ENCODE measurements at regions not wholly inside any gene's neighbourhood (a gene's known extent, or its start where the extent isn't known, plus 50 kb on each side); places are given as distances from the start of the nearest gene placed in this dataset.

- TF ChIP-seq, protein P1, sequence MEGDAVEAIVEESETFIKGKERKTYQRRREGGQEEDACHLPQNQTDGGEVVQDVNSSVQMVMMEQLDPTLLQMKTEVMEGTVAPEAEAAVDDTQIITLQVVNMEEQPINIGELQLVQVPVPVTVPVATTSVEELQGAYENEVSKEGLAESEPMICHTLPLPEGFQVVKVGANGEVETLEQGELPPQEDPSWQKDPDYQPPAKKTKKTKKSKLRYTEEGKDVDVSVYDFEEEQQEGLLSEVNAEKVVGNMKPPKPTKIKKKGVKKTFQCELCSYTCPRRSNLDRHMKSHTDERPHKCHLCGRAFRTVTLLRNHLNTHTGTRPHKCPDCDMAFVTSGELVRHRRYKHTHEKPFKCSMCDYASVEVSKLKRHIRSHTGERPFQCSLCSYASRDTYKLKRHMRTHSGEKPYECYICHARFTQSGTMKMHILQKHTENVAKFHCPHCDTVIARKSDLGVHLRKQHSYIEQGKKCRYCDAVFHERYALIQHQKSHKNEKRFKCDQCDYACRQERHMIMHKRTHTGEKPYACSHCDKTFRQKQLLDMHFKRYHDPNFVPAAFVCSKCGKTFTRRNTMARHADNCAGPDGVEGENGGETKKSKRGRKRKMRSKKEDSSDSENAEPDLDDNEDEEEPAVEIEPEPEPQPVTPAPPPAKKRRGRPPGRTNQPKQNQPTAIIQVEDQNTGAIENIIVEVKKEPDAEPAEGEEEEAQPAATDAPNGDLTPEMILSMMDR (IDR thresholded peaks at IDR 0.05), result no peak
- TF ChIP-seq POLR2A (IDR thresholded peaks at IDR 0.05), result no peak
These were observed 96.0 kb upstream of the TRABD2B start for GRCh38 chr1:48093147-48093546.
